ENCODE measurements at regions not wholly inside any gene's neighbourhood (a gene's known extent, or its start where the extent isn't known, plus 50 kb on each side); places are given as distances from the start of the nearest gene placed in this dataset.

DNA sequence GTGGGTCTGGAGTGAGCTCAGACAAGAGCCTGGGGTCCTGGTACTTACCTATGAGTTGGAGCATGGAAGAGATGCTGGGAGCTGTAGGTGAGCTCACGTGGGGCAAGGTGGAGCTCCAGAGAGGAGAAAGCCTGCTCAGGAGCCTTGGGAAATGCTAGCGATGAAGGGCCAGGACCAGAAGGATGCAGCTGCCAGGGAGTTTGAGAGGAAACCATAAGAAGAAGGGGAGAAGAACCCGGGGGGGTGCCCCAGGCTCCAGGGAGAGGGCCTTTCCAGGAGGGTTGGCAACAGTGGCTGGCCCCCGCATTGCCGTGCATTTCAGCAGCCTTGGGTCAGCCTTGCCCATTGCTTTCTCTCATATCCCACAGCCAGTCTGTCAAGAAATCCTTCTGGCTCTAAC, 268.7 kb downstream of the GLI2 start:
- TF ChIP-seq SRSF1 (optimal IDR thresholded peaks at IDR 0.05; ENCODE audit: low read depth, low read length) (no peak), HDAC6 (IDR thresholded peaks at IDR 0.05; ENCODE audit: low read depth, low read length) (no peak)
- TF ChIP-seq, protein P1, sequence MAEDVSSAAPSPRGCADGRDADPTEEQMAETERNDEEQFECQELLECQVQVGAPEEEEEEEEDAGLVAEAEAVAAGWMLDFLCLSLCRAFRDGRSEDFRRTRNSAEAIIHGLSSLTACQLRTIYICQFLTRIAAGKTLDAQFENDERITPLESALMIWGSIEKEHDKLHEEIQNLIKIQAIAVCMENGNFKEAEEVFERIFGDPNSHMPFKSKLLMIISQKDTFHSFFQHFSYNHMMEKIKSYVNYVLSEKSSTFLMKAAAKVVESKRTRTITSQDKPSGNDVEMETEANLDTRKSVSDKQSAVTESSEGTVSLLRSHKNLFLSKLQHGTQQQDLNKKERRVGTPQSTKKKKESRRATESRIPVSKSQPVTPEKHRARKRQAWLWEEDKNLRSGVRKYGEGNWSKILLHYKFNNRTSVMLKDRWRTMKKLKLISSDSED (CRISPR knock-in tag; IDR thresholded peaks at IDR 0.05): no peak
- H3K9ac ChIP-seq (ENCODE audit: insufficient read depth, low read depth, low read length): no peak overlapping the region
- H3K79me2 ChIP-seq (ENCODE audit: insufficient read depth, low read length): no peaks in the 10 kb centered on the region
- no peak overlapping the region for H3K4me3 ChIP-seq (replicated peaks in 1 of 3; ENCODE audit: insufficient read depth in 1 of 3, low read depth in 2 of 3, low read length in 3 of 3)
- in situ Hi-C loops (cut with HindIII; ENCODE audit: extremely low pct_ligation_motif_present, low pct_unique_long_range_greater_than_20kb) (no loop called here), intact Hi-C loops (cut with micrococcal nuclease; ENCODE audit: unreplicated experiment) (no loop called here)
- BruUV-seq (replicated peaks): no TSS peak
- CTCF ChIA-PET (ENCODE audit: low intra/inter-chr PET ratio, low total read pairs): no interaction called here
- no peaks in the 10 kb centered on the region for H3K9me3 ChIP-seq (ENCODE audit: low read length)
- no peak overlapping the region for H2AFZ ChIP-seq (ENCODE audit: low read length)
- WGBS (ENCODE audit: low lambda C conversion rate): 24% methylated on average over 5 of the region's 5 CpGs
- H3K27ac ChIP-seq (ENCODE audit: extremely low read length, insufficient read depth, low read length): no peak overlapping the region
- no peaks in the 10 kb centered on the region for H4K20me1 ChIP-seq (ENCODE audit: insufficient read depth, low read length)
- peaks cover 2 to 13% of the 10 kb centered on the region in 2 experiments; a peak in 2 of 5 replicates for H3K27me3 ChIP-seq (ENCODE audit: control insufficient read depth in 1 of 2, insufficient read depth in 2 of 2, low read length in 2 of 2)
- H3K36me3 ChIP-seq (replicated peaks in 1 of 2; ENCODE audit: control insufficient read depth in 1 of 2, insufficient read depth in 2 of 2, low read length in 2 of 2): no peaks in the 10 kb centered on the region
- POLR2A ChIA-PET: no interaction called here
- no peaks in the 10 kb centered on the region for H3K4me1 ChIP-seq (ENCODE audit: insufficient read depth, low read length)
- H3K4me2 ChIP-seq (ENCODE audit: low read depth, low read length): no peak overlapping the region
- no peak for FAIRE-seq
- DNase-seq (ENCODE audit: low spot score): no peak
- no peak for ATAC-seq

GRCh38 chr2:121004950-121005349, 269.3 kb downstream of the GLI2 start:
- H3K27ac ChIP-seq (ENCODE audit: extremely low read length, insufficient read depth, low read length): no peak overlapping the region
- no peaks in the 10 kb centered on the region for H3K4me1 ChIP-seq (ENCODE audit: insufficient read depth, low read length)
- no peak overlapping the region for H3K9ac ChIP-seq (ENCODE audit: insufficient read depth, low read depth, low read length)
- TF ChIP-seq RELA (CRISPR knock-in tag; IDR thresholded peaks at IDR 0.05) (no peak), STAT6 (CRISPR knock-in tag; IDR thresholded peaks at IDR 0.05; ENCODE audit: borderline replicate concordance) (no peak), ZNF777 (CRISPR knock-in tag; IDR thresholded peaks at IDR 0.05) (no peak), ZNF124 (CRISPR knock-in tag; IDR thresholded peaks at IDR 0.05) (no peak), SP5 (CRISPR knock-in tag; IDR thresholded peaks at IDR 0.05; ENCODE audit: borderline replicate concordance, low read depth) (no peak), ETS1 (CRISPR knock-in tag; IDR thresholded peaks at IDR 0.05) (no peak), AKAP8 (CRISPR knock-in tag; IDR thresholded peaks at IDR 0.05) (no peak), CREB1 (IDR thresholded peaks at IDR 0.05) (peak; percentile 73), CREB1 (CRISPR knock-in tag; IDR thresholded peaks at IDR 0.05) (no peak)
- H3K4me2 ChIP-seq (ENCODE audit: low read depth, low read length): no peak overlapping the region
- H2AFZ ChIP-seq (ENCODE audit: low read length): no peak overlapping the region
- intact Hi-C loops (cut with micrococcal nuclease; ENCODE audit: unreplicated experiment) (no loop called here), in situ Hi-C loops (cut with HindIII; ENCODE audit: extremely low pct_ligation_motif_present, low pct_unique_long_range_greater_than_20kb) (no loop called here)
- peaks cover 2 to 13% of the 10 kb centered on the region in 2 experiments; a peak in 2 of 5 replicates for H3K27me3 ChIP-seq (ENCODE audit: control insufficient read depth in 1 of 2, insufficient read depth in 2 of 2, low read length in 2 of 2)
- no peaks in the 10 kb centered on the region for H3K36me3 ChIP-seq (replicated peaks in 1 of 2; ENCODE audit: control insufficient read depth in 1 of 2, insufficient read depth in 2 of 2, low read length in 2 of 2)
- no peaks in the 10 kb centered on the region for H4K20me1 ChIP-seq (ENCODE audit: insufficient read depth, low read length)
- WGBS (ENCODE audit: low lambda C conversion rate): under 1% methylated on average over 6 of the region's 6 CpGs
- no peaks in the 10 kb centered on the region for H3K9me3 ChIP-seq (ENCODE audit: low read length)
- no peaks in the 10 kb centered on the region for H3K79me2 ChIP-seq (ENCODE audit: insufficient read depth, low read length)
- DNase-seq (ENCODE audit: low spot score) (no peak), ATAC-seq (no peak), FAIRE-seq (no peak)
- ChIA-PET CTCF (ENCODE audit: low intra/inter-chr PET ratio, low total read pairs) (no interaction called here), POLR2A (no interaction called here)
- H3K4me3 ChIP-seq (replicated peaks in 1 of 3; ENCODE audit: insufficient read depth in 1 of 3, low read depth in 2 of 3, low read length in 3 of 3): no peak overlapping the region
- no TSS peak for BruUV-seq (replicated peaks)

All from HepG2 (cell line).